Small intestine (tissue), 7 donors: ENCODE measurements at regions not wholly inside any gene's neighbourhood (a gene's known extent, or its start where the extent isn't known, plus 50 kb on each side); places are given as distances from the start of the nearest gene placed in this dataset.
"Not testable (repeated sequence)": the region's sequence is repeated elsewhere in the genome, so short reads cannot be mapped to it uniquely, and the experiment has no call there.

Source experiments
- DNase-seq, 2 donors: peaks; one replicate each; pipeline versions ENCODE4 v3.0.0 to v3.0.0-alpha.2; 2013
- FAIRE-seq: peaks from 2 replicates; lab custom pipeline; 2012; peaks lifted over from hg19 to GRCh38; lab: Jason Lieb, UNC
- H3K27ac ChIP-seq, 3 donors: one replicate each; pipeline ENCODE4 v1.5.1; 2013; ENCODE audit warnings: low read length in 2 of 3, mild to moderate bottlenecking in 2 of 3, control low read depth in 1 of 3, inconsistent platforms in 1 of 3, low read depth in 1 of 3, moderate library complexity in 1 of 3
- H3K27me3 ChIP-seq, 3 donors: one replicate each; pipeline ENCODE4 v1.6.1; 2013; ENCODE audit warnings: low read length in 3 of 3, inconsistent platforms in 1 of 3; ENCODE audit not compliant: control insufficient read depth in 3 of 3, insufficient read depth in 3 of 3
- H3K36me3 ChIP-seq, 3 donors: one replicate each; pipeline ENCODE4 v1.6.1; 2013; ENCODE audit warnings: low read length in 3 of 3, inconsistent platforms in 1 of 3, low read depth in 1 of 3, mild to moderate bottlenecking in 1 of 3, moderate library complexity in 1 of 3; ENCODE audit not compliant: control insufficient read depth in 3 of 3, insufficient read depth in 2 of 3
- H3K4me1 ChIP-seq, 3 donors: one replicate each; pipeline ENCODE4 v1.6.1; 2013; ENCODE audit warnings: low read length in 2 of 3, inconsistent platforms in 1 of 3, low read depth in 1 of 3, mild to moderate bottlenecking in 1 of 3, moderate library complexity in 1 of 3; ENCODE audit not compliant: control insufficient read depth in 3 of 3, insufficient read depth in 2 of 3
- H3K4me3 ChIP-seq, 3 donors: one replicate each; pipeline ENCODE4 v1.5.1; 2013; ENCODE audit warnings: low read length in 3 of 3, control low read depth in 1 of 3, inconsistent platforms in 1 of 3, low read depth in 1 of 3, mild to moderate bottlenecking in 1 of 3, moderate library complexity in 1 of 3
- H3K9me3 ChIP-seq, 2 donors: one replicate each; pipeline ENCODE4 v1.6.1; 2013; ENCODE audit warnings: low read depth in 1 of 2, low read length in 1 of 2; ENCODE audit not compliant: control insufficient read depth in 2 of 2, insufficient read depth in 1 of 2
- WGBS, 3 donors: extraction: QIAGEN DNeasy Blood & Tissue Kit; methylation state at CpG; one replicate each; pipeline ENCODE4 v1.1.7; 2013; 5-methylcytosine and 5-hydroxymethylcytosine counted together
- donor health status: healthy with polysubstance abuse.
- donor health status: control.
- donor health status: control.
- donor health status: Bipolar disorder and iron deficiency.
- donor health status: healthy.

- Histone ChIP-seq H3K27me3 (no peaks in the 10 kb centered on the region), H3K27ac (no peak overlapping the region), H3K36me3 (no peaks in the 10 kb centered on the region), H3K4me3 (no peak overlapping the region), H3K4me1 (no peaks in the 10 kb centered on the region), H3K9me3 (no peaks in the 10 kb centered on the region)
- 53 to 67% (median 55%) methylated on average over 3 of the region's 3 CpGs for WGBS, 3 donors
- no peak for DNase-seq
- no peak for FAIRE-seq
Observed at GRCh38 chr14:38930022-38930421, 173.0 kb downstream of the SEC23A start.

GRCh38 chr14:38929416-38929815, 173.6 kb downstream of the SEC23A start:
- DNase-seq (no peak), FAIRE-seq (no peak)
- Histone ChIP-seq H3K36me3 (no peaks in the 10 kb centered on the region), H3K27ac (no peak overlapping the region), H3K4me1 (no peaks in the 10 kb centered on the region), H3K9me3 (no peaks in the 10 kb centered on the region), H3K4me3 (no peak overlapping the region), H3K27me3 (no peaks in the 10 kb centered on the region)

- H3K27ac ChIP-seq, DNase-seq, H3K9me3 ChIP-seq, H3K27me3 ChIP-seq, H3K4me3 ChIP-seq, H3K4me1 ChIP-seq, FAIRE-seq, H3K36me3 ChIP-seq: not testable (repeated sequence)
- WGBS, 3 donors, result 86 to 93% (median 89%) methylated on average over 11 of the region's 11 CpGs
Observed at GRCh38 chr14:38921893-38922292, 181.1 kb downstream of the SEC23A start.

- WGBS, 3 donors, result 66 to 83% (median 74%) methylated on average over 1 of the region's 1 CpG
- DNase-seq (no peak), FAIRE-seq (no peak)
- Histone ChIP-seq H3K4me1 (no peaks in the 10 kb centered on the region), H3K9me3 (no peaks in the 10 kb centered on the region), H3K4me3 (no peak overlapping the region), H3K27me3 (no peaks in the 10 kb centered on the region), H3K27ac (no peak overlapping the region), H3K36me3 (no peaks in the 10 kb centered on the region)
Observed at GRCh38 chr14:38915125-38915524, 187.9 kb downstream of the SEC23A start.

- Histone ChIP-seq H3K4me3 (no peak overlapping the region), H3K36me3 (no peaks in the 10 kb centered on the region), H3K9me3 (no peaks in the 10 kb centered on the region), H3K27me3 (no peaks in the 10 kb centered on the region), H3K27ac (no peak overlapping the region), H3K4me1 (no peaks in the 10 kb centered on the region)
- WGBS, 3 donors, result 4 to 19% (median 6%) methylated on average over 1 of the region's 1 CpG
- FAIRE-seq (no peak), DNase-seq (no peak)
Observed at GRCh38 chr14:38910092-38910491, 192.9 kb downstream of the SEC23A start.

- no peak overlapping the region for H3K27ac ChIP-seq
- H3K36me3 ChIP-seq, result no peaks in the 10 kb centered on the region
- FAIRE-seq, result no peak
- no peak for DNase-seq
- H3K4me3 ChIP-seq, result no peak overlapping the region
- H3K4me1 ChIP-seq, result no peaks in the 10 kb centered on the region
- no peaks in the 10 kb centered on the region for H3K27me3 ChIP-seq
- H3K9me3 ChIP-seq, result no peaks in the 10 kb centered on the region
Observed at GRCh38 chr14:38904959-38905358, 198.1 kb downstream of the SEC23A start.

- 83 to 88% (median 86%) methylated on average over 4 of the region's 4 CpGs for WGBS, 3 donors
- DNase-seq (no peak), FAIRE-seq (no peak)
- Histone ChIP-seq H3K9me3 (no peaks in the 10 kb centered on the region), H3K27ac (no peak overlapping the region), H3K36me3 (no peaks in the 10 kb centered on the region), H3K27me3 (no peaks in the 10 kb centered on the region), H3K4me1 (no peaks in the 10 kb centered on the region), H3K4me3 (no peak overlapping the region)
Observed at GRCh38 chr14:38901791-38902190, 201.2 kb downstream of the SEC23A start.

GRCh38 chr14:38900887-38901286, 202.1 kb downstream of the SEC23A start:
- FAIRE-seq (no peak), DNase-seq (no peak)
- H3K27ac ChIP-seq, result no peak overlapping the region
- H3K4me1 ChIP-seq, result no peaks in the 10 kb centered on the region
- H3K27me3 ChIP-seq, result no peaks in the 10 kb centered on the region
- no peaks in the 10 kb centered on the region for H3K36me3 ChIP-seq
- no peaks in the 10 kb centered on the region for H3K9me3 ChIP-seq
- 62 to 82% (median 73%) methylated on average over 1 of the region's 1 CpG for WGBS, 3 donors
- H3K4me3 ChIP-seq, result no peak overlapping the region

GRCh38 chr14:38887696-38888095, 215.3 kb downstream of the SEC23A start:
- Histone ChIP-seq H3K9me3 (no peaks in the 10 kb centered on the region), H3K27ac (no peak overlapping the region), H3K4me3 (no peak overlapping the region), H3K4me1 (no peaks in the 10 kb centered on the region), H3K36me3 (no peaks in the 10 kb centered on the region), H3K27me3 (no peaks in the 10 kb centered on the region)
- FAIRE-seq (no peak), DNase-seq (no peak)
- WGBS, 3 donors, result 56 to 73% (median 58%) methylated on average over 2 of the region's 2 CpGs
